NT2/D1 (cell line): ENCODE measurements at regions not wholly inside any gene's neighbourhood (a gene's known extent, or its start where the extent isn't known, plus 50 kb on each side); places are given as distances from the start of the nearest gene placed in this dataset.

ENCODE experiments used
- DNase-seq: peaks from one replicate; pipeline ENCODE4 v3.0.0-alpha.2; 2011; ENCODE audit warnings: low read depth, low spot score
- H3K27me3 ChIP-seq: 2 replicates; pipeline ENCODE4 v1.6.0; 2011; ENCODE audit warnings: mild to moderate bottlenecking; ENCODE audit not compliant: insufficient read length, insufficient read depth
- H3K36me3 ChIP-seq: 2 replicates; pipeline ENCODE4 v1.6.1; 2011; ENCODE audit warnings: mild to moderate bottlenecking, low read length, mixed read lengths; ENCODE audit not compliant: insufficient read depth, insufficient read length
- H3K4me1 ChIP-seq: 2 replicates; pipeline ENCODE4 v1.5.1; 2011; ENCODE audit not compliant: insufficient read depth, insufficient read length
- H3K4me3 ChIP-seq: 2 replicates; pipeline ENCODE4 v1.5.1; 2011; ENCODE audit warnings: low read depth; ENCODE audit not compliant: insufficient read length
- H3K9ac ChIP-seq: 2 replicates; pipeline ENCODE4 v1.6.0; 2011; ENCODE audit warnings: low read depth; ENCODE audit not compliant: insufficient read length
- H3K9me3 ChIP-seq: 2 replicates; pipeline ENCODE4 v1.5.1; 2011; ENCODE audit warnings: mild to moderate bottlenecking, low read length; ENCODE audit not compliant: insufficient read depth
- SUZ12 ChIP-seq: IDR thresholded peaks from 2 replicates; pipeline ENCODE4 v1.6.1; 2011; ENCODE audit not compliant: insufficient read length, insufficient read depth; ENCODE audit errors: extremely low read depth
- YY1 ChIP-seq: IDR thresholded peaks from 2 replicates; pipeline ENCODE4 v1.6.1; 2011; ENCODE audit not compliant: insufficient read length, insufficient read depth
- ZNF274 ChIP-seq: IDR thresholded peaks from 2 replicates; pipeline ENCODE4 v1.6.1; 2011; ENCODE audit warnings: mild to moderate bottlenecking, low read depth, low read length

- DNase-seq = peak; percentile 48
- peak overlapping the region; percentile 79 for H3K4me3 ChIP-seq
- peaks cover 22% of the 10 kb centered on the region for H3K27me3 ChIP-seq
- TF ChIP-seq YY1 (no peak), ZNF274 (no peak), SUZ12 (no peak)
- H3K36me3 ChIP-seq = peaks cover 3% of the 10 kb centered on the region
- no peaks in the 10 kb centered on the region for H3K9me3 ChIP-seq
- H3K9ac ChIP-seq = peak overlapping the region; percentile 89
- H3K4me1 ChIP-seq = peaks cover 16% of the 10 kb centered on the region
These were observed 108.9 kb downstream of the ENGASE start for GRCh38 chr17:79183293-79184158.

DNA sequence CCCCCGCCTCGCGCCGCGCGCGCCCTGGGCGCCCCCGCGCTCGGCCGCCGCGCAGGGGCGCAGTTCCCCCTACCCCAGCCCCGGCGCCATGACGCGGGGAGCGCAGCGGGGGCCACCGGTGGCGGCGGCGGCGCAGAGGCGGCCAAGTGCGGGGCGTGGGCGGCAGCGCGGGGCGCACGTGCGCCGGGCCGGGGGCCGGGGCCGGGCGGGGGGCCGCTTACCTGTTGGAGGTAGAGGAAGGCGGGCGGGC, 108.3 kb downstream of the ENGASE start:
- Histone ChIP-seq H3K9ac (peak overlapping the region; percentile 89), H3K4me1 (peaks cover 15% of the 10 kb centered on the region), H3K27me3 (peaks cover 22% of the 10 kb centered on the region), H3K36me3 (peaks cover 3% of the 10 kb centered on the region), H3K9me3 (no peaks in the 10 kb centered on the region), H3K4me3 (peak overlapping the region; percentile 79)
- TF ChIP-seq ZNF274 (no peak), SUZ12 (no peak), YY1 (no peak)
- no peak for DNase-seq

DNA sequence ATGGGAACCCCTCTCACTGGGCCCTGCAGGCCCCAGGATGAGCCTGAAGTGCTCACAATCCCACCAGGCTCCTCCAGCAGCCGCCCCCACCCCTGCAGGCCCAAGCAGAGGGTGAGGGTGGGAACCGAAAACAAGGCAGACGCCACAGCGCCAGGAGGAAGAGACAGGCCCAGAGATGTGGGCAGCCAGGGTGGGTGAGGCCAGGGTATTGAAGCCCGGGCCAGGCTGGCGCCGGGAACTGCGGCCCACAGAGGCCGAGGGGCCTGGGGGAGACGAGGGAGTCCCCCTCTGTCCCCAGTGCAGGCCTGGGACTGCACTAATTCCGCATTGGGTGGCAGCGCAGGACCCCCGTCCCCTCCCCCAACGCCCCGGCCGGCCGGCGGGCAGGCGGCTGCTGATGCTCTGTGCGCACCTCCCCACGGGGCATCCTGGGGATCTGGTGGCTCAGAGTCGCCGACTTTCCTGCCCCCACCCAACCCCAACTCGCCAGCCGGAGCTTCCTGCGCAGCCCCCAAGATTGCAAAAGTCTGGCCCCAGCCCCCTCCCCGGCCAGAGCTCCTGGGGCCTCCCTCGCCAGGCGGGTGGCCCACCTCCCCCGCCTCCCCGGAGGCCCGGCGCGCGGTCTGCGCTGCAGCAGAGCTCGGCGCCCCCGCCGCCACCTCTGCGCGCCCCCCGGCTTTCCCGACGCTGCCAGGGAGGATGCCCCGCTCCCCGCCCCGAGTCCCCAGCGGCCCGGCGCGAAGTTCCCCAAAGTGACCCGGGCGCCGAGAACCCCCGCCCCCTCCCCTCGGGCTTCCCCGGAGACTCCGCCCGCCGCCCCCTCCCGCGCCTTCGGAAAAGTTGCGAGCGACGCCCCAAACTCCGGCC, 107.8 kb downstream of the ENGASE start:
- peak overlapping the region; percentile 79 for H3K4me3 ChIP-seq
- peaks cover 3% of the 10 kb centered on the region for H3K36me3 ChIP-seq
- peak overlapping the region; percentile 61 for H3K9ac ChIP-seq
- peaks cover 22% of the 10 kb centered on the region for H3K27me3 ChIP-seq
- no peak for TF ChIP-seq SUZ12
- TF ChIP-seq YY1 = no peak
- no peak for TF ChIP-seq ZNF274
- no peaks in the 10 kb centered on the region for H3K9me3 ChIP-seq
- DNase-seq = no peak
- H3K4me1 ChIP-seq = peaks cover 15% of the 10 kb centered on the region

DNA sequence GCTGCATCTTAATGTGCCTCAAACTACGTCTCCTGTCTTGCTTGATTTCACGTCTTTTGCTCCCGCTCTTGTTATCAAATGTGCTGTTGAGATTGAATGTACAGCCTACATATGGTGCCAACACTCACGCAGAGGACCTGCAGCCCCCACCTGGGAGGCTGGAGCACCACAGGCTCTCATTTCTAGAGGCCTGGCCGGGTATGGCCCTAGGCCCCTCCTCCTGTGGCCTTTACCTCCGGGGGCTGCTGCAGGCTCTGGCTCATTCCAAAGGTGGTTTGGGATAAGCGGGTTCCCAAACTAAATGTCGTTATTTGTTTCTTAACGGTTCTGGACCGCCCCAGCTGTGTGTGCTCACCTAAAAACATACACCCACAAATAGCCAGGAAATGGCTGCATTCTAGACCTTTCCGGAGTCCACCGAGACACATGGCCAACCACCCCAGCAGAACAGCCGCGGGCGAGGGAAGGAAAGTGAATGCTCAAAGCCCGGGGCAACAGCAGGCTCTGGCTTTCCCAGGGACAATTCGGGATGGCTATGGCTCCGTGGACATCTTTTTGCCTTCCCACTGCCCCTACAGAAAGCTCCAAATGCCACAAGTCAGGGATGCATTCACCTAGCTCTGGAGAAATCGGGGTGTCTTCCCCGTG, 105.9 kb downstream of the ENGASE start:
- no peak for TF ChIP-seq YY1
- TF ChIP-seq SUZ12 = no peak
- TF ChIP-seq ZNF274 = no peak
- Histone ChIP-seq H3K9me3 (no peaks in the 10 kb centered on the region), H3K27me3 (peaks cover 22% of the 10 kb centered on the region), H3K36me3 (peaks cover 3% of the 10 kb centered on the region), H3K4me1 (peaks cover 17% of the 10 kb centered on the region), H3K4me3 (no peak overlapping the region), H3K9ac (no peak overlapping the region)
- DNase-seq = no peak

- peaks cover 17% of the 10 kb centered on the region for H3K4me1 ChIP-seq
- H3K9ac ChIP-seq = no peak overlapping the region
- H3K4me3 ChIP-seq = no peak overlapping the region
- peaks cover 3% of the 10 kb centered on the region for H3K36me3 ChIP-seq
- TF ChIP-seq ZNF274 (no peak), SUZ12 (no peak), YY1 (no peak)
- no peak for DNase-seq
- peaks cover 10% of the 10 kb centered on the region for H3K27me3 ChIP-seq
- H3K9me3 ChIP-seq = no peaks in the 10 kb centered on the region
These were observed 104.7 kb downstream of the ENGASE start for GRCh38 chr17:79179334-79179733.

DNA sequence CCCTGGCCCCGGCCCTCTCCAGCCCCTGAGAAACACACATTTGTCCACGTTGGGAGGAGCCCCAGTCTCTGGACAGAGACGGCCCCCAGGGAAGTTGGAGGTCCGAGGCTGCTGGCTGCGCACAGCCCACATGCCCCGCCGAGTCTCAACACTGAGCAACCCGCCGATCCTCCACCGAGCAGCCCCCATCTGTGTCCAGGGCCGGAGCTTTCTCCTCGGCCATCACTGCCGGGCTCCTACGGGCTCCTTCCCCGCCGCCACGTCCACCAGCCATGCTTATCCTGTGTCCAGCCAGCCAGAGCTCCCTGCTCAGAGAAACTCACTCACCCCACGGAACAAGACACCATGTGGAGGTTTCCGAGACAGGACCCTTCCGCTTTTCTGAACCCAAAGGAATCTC, 103.3 kb downstream of the ENGASE start:
- H3K4me3 ChIP-seq = no peak overlapping the region
- no peak for TF ChIP-seq ZNF274
- no peak for TF ChIP-seq YY1
- no peak for TF ChIP-seq SUZ12
- DNase-seq = no peak
- peaks cover 3% of the 10 kb centered on the region for H3K27me3 ChIP-seq
- H3K9ac ChIP-seq = peak overlapping the region; percentile 38
- no peaks in the 10 kb centered on the region for H3K9me3 ChIP-seq
- peaks cover 3% of the 10 kb centered on the region for H3K36me3 ChIP-seq
- H3K4me1 ChIP-seq = peaks cover 13% of the 10 kb centered on the region
